Prostate gland (tissue), 2 donors: ENCODE measurements at regions not wholly inside any gene's neighbourhood (a gene's known extent, or its start where the extent isn't known, plus 50 kb on each side); places are given as distances from the start of the nearest gene placed in this dataset.

Experiments
- POLR2A ChIP-seq: fragments of 450-650 bp; IDR thresholded peaks from one replicate; pipeline ENCODE4 v1.6.1; 2016; ENCODE audit warnings: antibody characterized with exemption, mild to moderate bottlenecking
- POLR2AphosphoS5 ChIP-seq: sonication (generic); formaldehyde crosslinking; IDR thresholded peaks from one replicate; pipeline ENCODE4 v1.6.1; 2017; ENCODE audit warnings: antibody characterized with exemption
- TF ChIP-seq, protein P1 (sequence below), 4 experiments: fragments of 200-600 bp in 2 of 4; fragments of 450-650 bp in 2 of 4; sonication (generic) in 2 of 4; IDR thresholded peaks; 1 replicate in 3 of 4; 2 replicates in 1 of 4; pipeline ENCODE4 v1.5.1; 2016 to 2019; ENCODE audit warnings: antibody characterized with exemption in 4 of 4, mild to moderate bottlenecking in 2 of 4, moderate library complexity in 2 of 4

DNA sequence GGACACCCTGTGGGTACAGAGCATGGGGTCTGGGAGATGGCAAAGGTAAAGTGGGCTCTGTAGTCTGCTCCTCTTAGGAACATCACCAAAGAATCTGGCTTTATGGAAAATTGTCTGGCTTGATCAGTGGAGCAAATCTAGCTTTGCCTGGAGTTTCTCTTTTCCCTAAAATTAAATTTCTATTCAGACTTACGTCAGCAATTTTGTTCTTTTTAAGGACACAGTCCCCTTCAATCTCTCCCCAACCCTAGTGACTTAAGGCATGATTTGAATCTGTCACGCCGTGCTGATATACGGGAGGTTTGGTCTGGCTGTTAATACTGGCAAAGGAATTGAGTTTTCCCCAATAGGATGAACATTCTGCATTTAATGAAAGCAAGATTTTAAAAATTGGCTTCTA lies 72.3 kb upstream of the ERCC6L2 start:
- TF ChIP-seq, protein P1, sequence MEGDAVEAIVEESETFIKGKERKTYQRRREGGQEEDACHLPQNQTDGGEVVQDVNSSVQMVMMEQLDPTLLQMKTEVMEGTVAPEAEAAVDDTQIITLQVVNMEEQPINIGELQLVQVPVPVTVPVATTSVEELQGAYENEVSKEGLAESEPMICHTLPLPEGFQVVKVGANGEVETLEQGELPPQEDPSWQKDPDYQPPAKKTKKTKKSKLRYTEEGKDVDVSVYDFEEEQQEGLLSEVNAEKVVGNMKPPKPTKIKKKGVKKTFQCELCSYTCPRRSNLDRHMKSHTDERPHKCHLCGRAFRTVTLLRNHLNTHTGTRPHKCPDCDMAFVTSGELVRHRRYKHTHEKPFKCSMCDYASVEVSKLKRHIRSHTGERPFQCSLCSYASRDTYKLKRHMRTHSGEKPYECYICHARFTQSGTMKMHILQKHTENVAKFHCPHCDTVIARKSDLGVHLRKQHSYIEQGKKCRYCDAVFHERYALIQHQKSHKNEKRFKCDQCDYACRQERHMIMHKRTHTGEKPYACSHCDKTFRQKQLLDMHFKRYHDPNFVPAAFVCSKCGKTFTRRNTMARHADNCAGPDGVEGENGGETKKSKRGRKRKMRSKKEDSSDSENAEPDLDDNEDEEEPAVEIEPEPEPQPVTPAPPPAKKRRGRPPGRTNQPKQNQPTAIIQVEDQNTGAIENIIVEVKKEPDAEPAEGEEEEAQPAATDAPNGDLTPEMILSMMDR (IDR thresholded peaks at IDR 0.05), result no peak
- TF ChIP-seq POLR2AphosphoS5, result no peak
- no peak for TF ChIP-seq POLR2A
